H9 (cell line): ENCODE measurements at regions not wholly inside any gene's neighbourhood (a gene's known extent, or its start where the extent isn't known, plus 50 kb on each side); places are given as distances from the start of the nearest gene placed in this dataset.

ENCODE experiments used
- DNase-seq: peaks from one replicate; pipeline ENCODE4 v3.0.0-alpha.2; 2017
- H2AFZ ChIP-seq: one replicate; pipeline ENCODE4 v1.6.1; 2013; ENCODE audit warnings: mild to moderate bottlenecking, low read length, control low read depth, moderate library complexity
- H2AK5ac ChIP-seq: 2 replicates; pipeline ENCODE4 v1.6.1; 2013; ENCODE audit warnings: low read length, control low read depth, mixed read lengths; ENCODE audit not compliant: insufficient read length
- H2BK120ac ChIP-seq: one replicate; pipeline ENCODE4 v1.6.1; 2013; ENCODE audit warnings: low read depth, mild to moderate bottlenecking, low read length, control low read depth, inconsistent platforms; ENCODE audit not compliant: poor library complexity, severe bottlenecking
- H2BK12ac ChIP-seq: 2 replicates; pipeline ENCODE4 v1.6.1; 2013; ENCODE audit warnings: low read length, control low read depth, mixed read lengths, low read depth; ENCODE audit not compliant: insufficient read length
- H2BK15ac ChIP-seq: 2 replicates; pipeline ENCODE4 v1.6.1; 2013; ENCODE audit warnings: low read depth, low read length, control low read depth
- H2BK20ac ChIP-seq: one replicate; pipeline ENCODE4 v1.6.1; 2013; ENCODE audit warnings: low read depth, mild to moderate bottlenecking, low read length, control low read depth, inconsistent platforms; ENCODE audit not compliant: poor library complexity, severe bottlenecking
- H2BK5ac ChIP-seq: 2 replicates; pipeline ENCODE4 v1.6.1; 2013; ENCODE audit warnings: low read length, control low read depth, mixed read lengths; ENCODE audit not compliant: insufficient read length
- H3K14ac ChIP-seq: 2 replicates; pipeline ENCODE4 v1.6.1; 2013; ENCODE audit warnings: low read length, control low read depth; ENCODE audit not compliant: insufficient read depth
- H3K18ac ChIP-seq: 2 replicates; pipeline ENCODE4 v1.6.1; 2013; ENCODE audit warnings: low read depth, mild to moderate bottlenecking, mixed read lengths, low read length, control low read depth; ENCODE audit not compliant: insufficient read length
- H3K23ac ChIP-seq: 2 replicates; pipeline ENCODE4 v1.6.1; 2013; ENCODE audit warnings: low read length, control low read depth, mixed read lengths, low read depth; ENCODE audit not compliant: insufficient read length
- H3K23me2 ChIP-seq: 2 replicates; pipeline ENCODE4 v1.6.1; 2013; ENCODE audit warnings: low read depth, mild to moderate bottlenecking, mixed read lengths, low read length, control low read depth; ENCODE audit not compliant: insufficient read length, poor library complexity, severe bottlenecking
- H3K27ac ChIP-seq: 2 replicates; pipeline ENCODE4 v1.5.1; 2013; ENCODE audit warnings: low read length, control low read depth, mixed read lengths, low read depth; ENCODE audit not compliant: insufficient read length
- H3K27me3 ChIP-seq: 2 replicates; pipeline ENCODE4 v1.6.1; 2013; ENCODE audit warnings: low read length, control low read depth, inconsistent platforms; ENCODE audit not compliant: insufficient read depth
- H3K4ac ChIP-seq: 2 replicates; pipeline ENCODE4 v1.6.1; 2013; ENCODE audit warnings: low read depth, mild to moderate bottlenecking, control low read depth, inconsistent platforms, low read length, moderate library complexity
- H3K4me1 ChIP-seq: 2 replicates; pipeline ENCODE4 v1.6.1; 2013; ENCODE audit warnings: low read length, control low read depth, inconsistent platforms; ENCODE audit not compliant: insufficient read depth
- H3K4me2 ChIP-seq: 2 replicates; pipeline ENCODE4 v1.6.1; 2013; ENCODE audit warnings: low read length, control low read depth, mixed read lengths; ENCODE audit not compliant: insufficient read length, insufficient read depth
- H3K56ac ChIP-seq: 2 replicates; pipeline ENCODE4 v1.6.1; 2013; ENCODE audit warnings: low read depth, mild to moderate bottlenecking, mixed read lengths, low read length, control low read depth; ENCODE audit not compliant: insufficient read length
- H3K79me1 ChIP-seq: 2 replicates; pipeline ENCODE4 v1.6.1; 2013; ENCODE audit warnings: low read depth, mild to moderate bottlenecking, moderate library complexity, low read length, control low read depth, inconsistent platforms; ENCODE audit not compliant: insufficient read depth, poor library complexity, severe bottlenecking
- H3K79me2 ChIP-seq: 2 replicates; pipeline ENCODE4 v1.6.1; 2013; ENCODE audit warnings: low read length, control low read depth, inconsistent platforms; ENCODE audit not compliant: insufficient read depth
- H3K9ac ChIP-seq: 2 replicates; pipeline ENCODE4 v1.6.1; 2013; ENCODE audit warnings: low read length, control low read depth, mixed read lengths; ENCODE audit not compliant: insufficient read length; ENCODE audit errors: extremely low read depth
- H3K9me3 ChIP-seq: one replicate; pipeline ENCODE4 v1.6.1; 2013; ENCODE audit warnings: low read depth, low read length, inconsistent platforms; ENCODE audit not compliant: control insufficient read depth
- H3T11ph ChIP-seq: one replicate; pipeline ENCODE4 v1.6.1; 2013; ENCODE audit warnings: mild to moderate bottlenecking, low read length, control low read depth, inconsistent platforms
- H4K20me1 ChIP-seq: one replicate; pipeline ENCODE4 v1.6.1; 2013; ENCODE audit not compliant: control insufficient read depth, insufficient read length, insufficient read depth
- H4K5ac ChIP-seq: 2 replicates; pipeline ENCODE4 v1.6.1; 2013; ENCODE audit warnings: low read depth, mild to moderate bottlenecking, mixed read lengths, low read length, control low read depth; ENCODE audit not compliant: insufficient read length
- H4K8ac ChIP-seq: replicated peaks from 2 replicates; pipeline ENCODE4 v1.6.1; 2013; ENCODE audit warnings: low read length, control low read depth, mixed read lengths, low read depth; ENCODE audit not compliant: insufficient read length
- H4K91ac ChIP-seq: 2 replicates; pipeline ENCODE4 v1.6.1; 2013; ENCODE audit warnings: low read depth, mild to moderate bottlenecking, moderate library complexity, mixed read lengths, low read length, control low read depth; ENCODE audit not compliant: insufficient read length
- H3K27ac Mint-ChIP-seq, 3 experiments: 2 replicates in 2 of 3; 3 replicates in 1 of 3; pipeline ENCODE4 v1.8.0; 2020 to 2021; ENCODE audit warnings: mixed read lengths in 3 of 3, mild to moderate bottlenecking in 1 of 3, moderate library complexity in 1 of 3
- H3K27me3 Mint-ChIP-seq: 2 replicates; pipeline ENCODE4 v1.8.0; 2021; ENCODE audit warnings: low read depth, mild to moderate bottlenecking, moderate library complexity, mixed read lengths
- H3K36me3 Mint-ChIP-seq, 3 experiments: 2 replicates in 2 of 3; 3 replicates in 1 of 3; pipeline ENCODE4 v1.8.0; 2020 to 2021; ENCODE audit warnings: low read depth in 3 of 3, mixed read lengths in 3 of 3; ENCODE audit not compliant: insufficient read depth in 1 of 3
- H3K4me1 Mint-ChIP-seq, 2 experiments: 2 replicates each; pipeline ENCODE4 v1.8.0; 2020; ENCODE audit warnings: mixed read lengths in 2 of 2
- H3K4me3 Mint-ChIP-seq, 2 experiments: 2 replicates in 1 of 2; 3 replicates in 1 of 2; pipeline ENCODE4 v1.8.0; 2020 to 2021; ENCODE audit warnings: mild to moderate bottlenecking in 2 of 2, mixed read lengths in 2 of 2, moderate library complexity in 1 of 2
- H3K9me3 Mint-ChIP-seq, 2 experiments: 2 replicates in 1 of 2; 3 replicates in 1 of 2; pipeline ENCODE4 v1.8.0; 2020; ENCODE audit warnings: mild to moderate bottlenecking in 2 of 2, mixed read lengths in 2 of 2, moderate library complexity in 1 of 2
- CTCF ChIP-seq: fragments of 200-600 bp; sonication (generic); conservative IDR thresholded peaks from 3 replicates; pipeline ENCODE4 v1.8.0; 2021; ENCODE audit warnings: antibody characterized with exemption, mild to moderate bottlenecking
- WGBS: extraction: QIAGEN DNeasy Blood & Tissue Kit; methylation state at CpG from one replicate; pipeline ENCODE4 v1.1.7; 2013; ENCODE audit warnings: missing lambda C conversion rate, low lambda C conversion rate, mixed read lengths; ENCODE audit not compliant: insufficient read length; ENCODE audit errors: extremely low coverage; 5-methylcytosine and 5-hydroxymethylcytosine counted together

GRCh38 chr4:126445596-126445995 lies 1130.8 kb downstream of the FAT4 start:
- Histone ChIP-seq H2AK5ac (no peak overlapping the region), H3K23me2 (no peaks in the 10 kb centered on the region), H4K20me1 (no peaks in the 10 kb centered on the region), H2BK15ac (no peak overlapping the region), H3T11ph (no peak overlapping the region), H2AFZ (peak overlapping the region; percentile 16), H3K4me1 (peaks cover 6% of the 10 kb centered on the region; the same call in 1 of the 2 replicates), H3K14ac (no peak overlapping the region), H4K91ac (no peak overlapping the region), H3K4me2 (no peak overlapping the region), H2BK5ac (no peak overlapping the region), H3K27me3 (no peaks in the 10 kb centered on the region), H3K23ac (no peak overlapping the region), H2BK20ac (no peak overlapping the region), H2BK12ac (no peak overlapping the region), H3K9ac (no peak overlapping the region), H3K4ac (no peak overlapping the region), H3K18ac (no peak overlapping the region), H2BK120ac (no peak overlapping the region), H3K56ac (no peak overlapping the region), H4K8ac (no peak overlapping the region), H3K79me2 (no peaks in the 10 kb centered on the region), H4K5ac (no peak overlapping the region), H3K9me3 (no peaks in the 10 kb centered on the region), H3K79me1 (no peaks in the 10 kb centered on the region), H3K27ac (no peak overlapping the region)
- no peaks in the 10 kb centered on the region for H3K27me3 Mint-ChIP-seq
- no peaks in the 10 kb centered on the region for H3K9me3 Mint-ChIP-seq
- TF ChIP-seq CTCF, result no peak
- H3K4me3 Mint-ChIP-seq, result no peak overlapping the region
- H3K36me3 Mint-ChIP-seq, result no peaks in the 10 kb centered on the region
- H3K27ac Mint-ChIP-seq, result no peak overlapping the region
- DNase-seq, result no peak
- peaks cover 19 to 26% of the 10 kb centered on the region in 2 experiments for H3K4me1 Mint-ChIP-seq
- no CpG with 5 or more reads among the region's 1 CpG for WGBS
